GM19351 (cell line): ENCODE measurements at regions not wholly inside any gene's neighbourhood (a gene's known extent, or its start where the extent isn't known, plus 50 kb on each side); places are given as distances from the start of the nearest gene placed in this dataset.

Source experiments
- ATAC-seq: cut with Tn5 transposase; IDR thresholded peaks from one replicate; pipeline ENCODE4 v1.9.1; 2021; ENCODE audit warnings: mild to moderate bottlenecking, moderate library complexity; ENCODE audit not compliant: unreplicated experiment

- no peak for ATAC-seq
These were observed 75.1 kb upstream of the ZBED5 start for GRCh38 chr11:10932976-10933375.

- no peak for ATAC-seq
These were observed 74.2 kb upstream of the ZBED5 start for GRCh38 chr11:10931761-10932670.

- peak; percentile 34 for ATAC-seq
These were observed 73.3 kb upstream of the ZBED5 start for GRCh38 chr11:10930972-10931760.

DNA sequence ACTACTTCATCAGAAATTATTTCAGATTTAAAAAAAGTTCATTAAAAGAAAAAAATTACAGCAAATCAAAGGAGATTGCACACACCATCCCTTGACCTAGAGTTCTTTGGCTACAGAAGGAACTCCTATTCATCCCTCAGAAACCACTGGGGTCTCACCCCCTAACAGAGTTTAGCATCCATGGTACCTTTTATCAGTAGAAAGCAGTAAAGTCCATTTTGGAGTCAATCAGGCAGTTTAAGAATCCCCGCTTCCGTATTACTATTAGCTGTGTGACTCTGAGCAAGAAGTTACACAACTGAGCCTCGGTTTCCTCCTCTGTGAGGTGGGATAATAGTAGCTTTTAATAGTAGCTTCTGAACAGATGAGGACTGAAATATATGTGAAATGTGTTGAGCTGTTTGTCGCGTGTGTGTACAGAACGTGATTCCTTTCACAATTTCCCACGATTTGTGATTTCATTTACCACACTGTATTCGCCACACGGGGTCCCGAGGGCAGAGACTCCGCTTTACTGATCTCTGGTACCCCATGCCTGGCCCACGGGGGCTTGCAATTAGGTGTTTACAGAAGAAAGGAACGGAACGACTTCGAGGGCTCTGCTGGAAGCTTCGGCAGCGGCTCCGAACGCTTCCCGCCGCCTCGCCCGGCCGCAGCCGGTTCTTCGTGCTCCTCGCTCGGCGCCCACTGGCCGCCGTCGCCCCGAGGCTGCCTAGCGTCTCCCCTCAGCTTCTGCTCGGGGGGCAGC, 72.5 kb upstream of the ZBED5 start:
- peak; percentile 17 for ATAC-seq

- no peak for ATAC-seq
These were observed 69.7 kb upstream of the ZBED5 start for GRCh38 chr11:10927538-10927937.

DNA sequence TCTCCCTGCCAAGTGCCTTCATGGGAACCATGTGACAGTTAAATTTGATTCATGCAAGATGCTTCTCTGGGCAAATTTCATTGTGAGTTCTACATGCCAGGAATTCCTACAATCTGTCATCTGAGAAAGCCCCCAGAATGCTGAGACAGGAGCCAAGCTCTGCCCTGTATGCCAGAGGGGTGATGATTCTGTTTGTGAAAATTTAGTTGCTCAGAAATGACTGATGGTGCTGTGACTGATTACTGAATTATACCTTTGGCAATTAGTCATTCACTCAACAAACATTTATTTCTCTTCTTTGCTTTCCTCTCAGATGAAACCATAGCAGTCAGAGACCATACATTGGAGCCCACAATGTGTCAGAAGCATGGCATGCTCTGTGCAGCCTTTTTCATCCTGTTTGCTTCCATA, 69.0 kb upstream of the ZBED5 start:
- no peak for ATAC-seq

DNA sequence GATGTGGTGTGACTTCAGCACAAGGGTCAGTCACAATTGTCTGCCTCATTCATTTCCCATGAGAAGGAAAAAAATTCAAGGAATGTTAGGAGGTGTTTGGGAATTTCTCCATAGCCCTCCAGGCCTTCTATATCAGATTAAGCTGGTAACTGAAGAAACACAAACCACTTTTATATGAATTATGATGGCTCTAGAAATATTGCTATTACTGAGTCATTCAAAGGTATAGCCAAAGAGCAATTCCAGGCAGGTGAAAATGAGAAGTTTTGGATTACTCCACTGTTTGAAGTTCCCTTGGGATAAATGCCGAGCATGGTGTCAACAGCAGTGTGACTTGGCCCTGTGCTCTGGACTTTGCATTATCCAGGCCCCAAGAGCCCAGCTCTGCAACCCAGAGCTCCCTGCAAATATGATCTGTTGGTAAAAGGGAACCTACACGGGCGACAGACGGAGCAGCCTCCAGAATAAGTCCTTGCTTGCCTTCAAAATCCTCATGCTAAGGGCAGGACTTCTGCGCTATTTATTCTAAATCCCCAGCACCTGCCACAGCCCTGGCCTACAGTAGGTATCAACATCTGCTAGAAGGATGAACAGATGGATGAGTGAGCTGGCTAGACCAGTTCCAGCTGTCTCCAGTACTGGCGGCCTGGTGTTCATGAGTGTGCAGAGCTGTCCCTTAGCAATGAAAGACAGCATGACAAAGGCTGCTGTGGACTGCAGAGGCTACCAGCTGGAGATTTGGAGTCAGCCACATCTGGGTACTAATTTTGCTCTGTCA, 67.5 kb upstream of the ZBED5 start:
- no peak for ATAC-seq

GRCh38 chr11:10923882-10924281, 66.0 kb upstream of the ZBED5 start:
- ATAC-seq: no peak

GRCh38 chr11:10922892-10923291, 65.0 kb upstream of the ZBED5 start:
- ATAC-seq: no peak

DNA sequence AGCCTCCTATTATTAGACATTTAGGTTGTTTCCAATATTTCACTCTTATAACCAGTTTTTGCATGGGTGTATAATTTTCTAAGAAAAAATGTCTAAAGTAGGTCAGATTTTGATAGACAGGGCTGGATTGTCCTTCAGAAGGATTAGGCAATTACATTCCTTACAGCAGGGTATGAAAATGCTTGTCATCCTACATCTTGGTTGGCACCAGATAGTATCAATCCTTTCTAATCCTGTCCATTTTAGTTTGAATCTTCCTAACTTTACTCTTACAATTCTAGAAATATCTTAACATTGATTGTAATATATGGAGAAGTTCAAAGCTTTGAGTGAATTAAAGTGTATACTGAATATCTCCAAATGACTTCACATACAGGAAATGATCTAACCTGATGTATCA, 63.0 kb upstream of the ZBED5 start:
- ATAC-seq: no peak

- no peak for ATAC-seq
These were observed 62.4 kb upstream of the ZBED5 start for GRCh38 chr11:10920205-10920604.

- no peak for ATAC-seq
These were observed 60.8 kb upstream of the ZBED5 start for GRCh38 chr11:10918698-10919097.

DNA sequence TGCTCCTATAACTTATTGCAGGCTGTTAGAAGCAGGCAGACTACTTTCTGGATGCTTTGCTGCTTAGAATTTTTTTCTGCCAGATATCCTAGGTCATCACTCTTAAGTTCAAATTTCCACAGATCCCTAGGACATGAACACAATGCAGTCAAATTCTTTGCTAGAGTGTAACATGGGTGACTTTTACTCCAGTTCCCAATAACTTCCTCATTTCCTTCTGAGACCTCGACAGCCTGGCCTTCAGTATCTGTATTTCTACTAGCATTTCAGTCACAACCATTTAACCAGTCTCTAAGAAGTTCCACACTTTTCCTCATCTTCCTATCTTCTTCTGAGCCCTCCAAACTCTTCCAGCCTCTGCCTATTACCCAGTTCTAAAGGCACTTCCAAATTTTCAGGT, 60.4 kb upstream of the ZBED5 start:
- ATAC-seq: no peak

GRCh38 chr11:10917802-10918201, 59.9 kb upstream of the ZBED5 start:
- ATAC-seq: no peak

GRCh38 chr11:10916665-10917064, 58.8 kb upstream of the ZBED5 start:
- ATAC-seq: no peak

GRCh38 chr11:10914050-10914449, 56.2 kb upstream of the ZBED5 start:
- ATAC-seq: no peak

DNA sequence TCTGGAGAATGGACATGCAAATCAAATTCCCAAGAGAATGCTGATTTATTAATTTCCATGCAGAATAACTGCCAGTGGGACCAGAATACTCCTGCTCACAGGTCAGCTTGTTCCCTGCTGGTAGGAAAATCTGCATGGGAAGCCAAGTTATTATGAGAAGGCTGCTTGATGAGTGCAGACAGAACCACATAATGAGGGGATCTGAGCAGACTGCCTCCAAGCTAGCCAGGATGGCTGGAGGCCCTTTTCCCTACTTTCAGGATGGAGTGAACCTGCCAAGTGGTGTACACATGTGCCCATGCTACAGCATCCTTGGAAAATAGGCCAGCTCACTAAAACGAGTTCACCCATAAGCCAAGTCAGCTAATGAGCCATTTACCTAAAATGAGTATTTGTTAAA, 55.2 kb upstream of the ZBED5 start:
- ATAC-seq: no peak

- ATAC-seq: no peak
These were observed 54.1 kb upstream of the ZBED5 start for GRCh38 chr11:10911907-10912306.

- ATAC-seq: no peak
These were observed 51.5 kb upstream of the ZBED5 start for GRCh38 chr11:10909141-10909883.
